GM19467 (cell line): ENCODE measurements at regions not wholly inside any gene's neighbourhood (a gene's known extent, or its start where the extent isn't known, plus 50 kb on each side); places are given as distances from the start of the nearest gene placed in this dataset.

ENCODE experiments used
- ATAC-seq: cut with Tn5 transposase; IDR thresholded peaks from one replicate; pipeline ENCODE4 v1.9.1; 2021; ENCODE audit warnings: mild to moderate bottlenecking, moderate library complexity; ENCODE audit not compliant: unreplicated experiment

DNA sequence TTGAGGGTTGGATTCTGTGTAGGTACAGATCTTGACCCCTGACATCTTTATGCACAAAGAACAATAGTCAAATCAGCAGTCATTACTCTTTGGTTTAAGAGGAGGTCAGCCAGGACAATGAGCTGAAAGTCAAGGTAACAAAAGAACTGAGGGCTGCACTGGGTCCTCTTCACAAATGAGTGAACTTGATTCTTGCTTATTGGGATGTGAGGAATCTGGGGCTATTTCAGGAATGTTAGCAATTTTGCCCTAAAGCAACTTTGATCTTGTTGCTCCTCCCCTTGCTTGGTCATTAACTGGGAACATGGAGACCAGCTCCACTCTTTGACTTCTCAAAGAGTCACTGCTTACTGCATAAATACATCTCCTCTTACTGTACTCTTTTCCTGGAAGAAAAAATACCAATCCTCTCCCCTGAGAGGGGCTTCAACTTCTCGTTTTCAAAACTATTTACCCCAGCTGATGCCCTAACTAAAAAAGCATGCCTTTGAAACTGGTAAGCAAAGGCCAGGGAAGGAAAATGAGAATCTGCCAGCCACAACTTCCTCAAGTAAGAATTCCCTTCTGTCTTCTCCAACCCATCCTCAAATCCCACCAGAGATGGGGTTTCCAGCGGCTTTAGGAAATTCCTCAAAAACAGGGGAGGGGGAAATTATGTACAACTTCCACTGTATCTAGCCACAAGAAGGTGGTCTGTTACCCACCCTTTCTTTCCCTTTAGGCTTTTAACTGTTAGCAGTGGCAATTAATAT, 368.3 kb downstream of the ENC1 start:
- no peak for ATAC-seq

GRCh38 chr5:74268297-74268696, 372.2 kb downstream of the ENC1 start:
- no peak for ATAC-seq

- ATAC-seq: no peak
Observed at GRCh38 chr5:74266836-74267235, 373.7 kb downstream of the ENC1 start.

- no peak for ATAC-seq
Observed at GRCh38 chr5:74266132-74266531, 374.4 kb downstream of the ENC1 start.

GRCh38 chr5:74262544-74263207, 377.9 kb downstream of the ENC1 start:
- ATAC-seq: no peak

- ATAC-seq: no peak
Observed at GRCh38 chr5:74261866-74262265, 378.7 kb downstream of the ENC1 start.

DNA sequence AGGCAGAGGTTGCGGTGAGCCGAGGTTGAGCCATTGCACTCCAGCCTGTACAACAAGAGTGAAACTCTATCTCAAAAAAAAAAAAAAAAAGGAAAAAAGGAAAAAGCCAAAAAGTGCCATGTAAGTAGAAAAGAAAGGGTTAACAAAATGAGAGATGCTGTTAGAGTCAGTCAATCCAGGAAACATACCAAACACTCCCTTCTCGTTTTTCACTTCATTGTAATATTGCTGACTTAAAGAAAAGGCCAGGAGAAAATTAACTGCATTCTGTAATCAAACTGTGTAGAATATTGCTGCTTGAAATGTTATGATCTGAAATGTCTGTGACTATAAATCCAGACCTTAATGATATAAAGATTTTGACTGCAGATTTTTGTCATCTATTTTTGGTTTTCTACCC, 379.1 kb downstream of the ENC1 start:
- no peak for ATAC-seq

DNA sequence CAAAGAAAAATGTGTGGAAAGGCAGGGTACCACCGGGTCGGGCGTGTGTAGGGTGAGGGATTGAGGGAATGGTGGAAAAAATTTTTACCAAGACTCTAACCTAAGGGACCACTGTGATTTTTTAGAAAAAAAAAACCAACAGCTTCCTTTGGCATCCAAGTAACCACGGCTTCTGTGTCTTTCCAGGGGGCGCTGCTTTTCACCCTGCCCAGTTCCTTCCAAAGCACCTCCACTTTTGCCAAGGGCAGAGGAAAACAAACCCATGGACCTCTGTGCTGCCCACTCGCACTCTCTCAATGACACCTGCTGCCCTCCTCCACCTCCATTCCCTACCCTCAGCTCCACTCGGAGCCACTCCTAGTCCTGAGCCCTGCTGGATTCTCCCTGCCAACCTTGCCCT, 381.0 kb downstream of the ENC1 start:
- ATAC-seq: no peak

DNA sequence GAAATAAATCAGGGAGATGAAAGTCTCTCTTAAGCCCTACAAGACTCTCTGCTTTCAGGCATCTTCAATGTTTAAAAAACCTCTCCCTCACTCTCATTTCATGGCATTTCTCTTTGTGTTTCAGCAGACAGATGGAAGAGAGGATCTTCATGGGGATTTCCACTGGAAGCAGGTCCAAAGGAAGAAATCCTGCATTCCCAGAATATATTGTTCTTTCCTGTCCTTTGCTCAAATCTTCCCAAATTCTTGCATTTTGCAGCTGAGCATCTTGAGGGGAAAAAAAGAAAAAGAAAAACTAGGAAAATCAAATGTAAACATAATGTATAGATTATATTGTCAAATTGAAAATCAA, 382.2 kb downstream of the ENC1 start:
- no peak for ATAC-seq

DNA sequence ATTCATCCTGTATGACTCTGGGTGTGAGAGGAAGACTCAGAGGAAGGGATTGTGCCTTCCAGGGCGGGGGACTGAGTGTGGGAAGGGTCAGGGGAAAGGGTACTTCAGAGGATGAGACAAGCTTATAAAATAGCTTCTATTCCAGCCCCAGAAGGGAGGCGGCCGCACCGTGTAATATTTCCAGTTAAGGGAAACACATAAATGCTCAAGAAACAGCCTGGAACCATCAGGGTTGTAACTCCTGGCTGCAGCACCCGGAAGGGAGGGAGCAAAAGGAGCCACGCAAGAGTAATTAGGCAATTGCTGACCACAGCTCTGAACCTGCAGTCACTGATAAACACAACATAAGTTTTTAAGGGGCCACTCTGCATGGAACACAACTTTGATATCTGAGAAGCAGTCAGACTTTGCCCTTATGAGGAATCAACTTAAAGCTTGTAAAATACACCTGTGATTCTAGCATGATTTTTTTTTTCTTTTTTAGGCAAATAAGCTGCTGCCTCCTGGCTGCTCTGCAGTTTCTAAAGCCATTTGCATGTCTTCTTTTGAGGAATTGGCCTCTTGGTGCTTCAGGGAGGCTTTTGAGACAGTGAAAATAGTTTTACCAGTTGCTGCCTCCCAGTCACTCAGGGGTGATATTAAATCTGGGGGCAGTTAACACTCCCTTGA, 382.7 kb downstream of the ENC1 start:
- no peak for ATAC-seq

DNA sequence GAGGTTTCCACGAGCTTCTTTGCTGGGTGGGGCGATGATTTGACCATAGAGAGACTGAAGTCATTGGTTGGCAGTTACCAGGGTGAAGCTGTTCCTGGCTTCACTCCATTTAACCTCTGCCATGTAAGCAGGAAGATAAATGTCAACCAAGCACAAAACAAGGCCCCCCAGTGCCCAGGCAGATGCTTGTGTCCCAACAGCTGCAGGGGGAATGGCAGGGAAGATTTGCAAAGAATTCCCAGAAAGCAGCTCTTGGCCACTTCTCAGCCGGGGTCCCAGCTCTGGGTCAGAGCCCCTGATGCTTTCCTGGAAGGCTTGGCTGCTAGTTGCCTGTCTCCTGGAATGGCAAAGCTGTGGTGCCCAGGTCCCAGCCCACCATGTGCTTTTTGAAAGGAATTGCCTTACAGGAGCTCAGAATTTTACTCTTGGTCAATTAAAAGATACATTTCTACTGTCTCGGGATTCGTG, 383.4 kb downstream of the ENC1 start:
- ATAC-seq: no peak

DNA sequence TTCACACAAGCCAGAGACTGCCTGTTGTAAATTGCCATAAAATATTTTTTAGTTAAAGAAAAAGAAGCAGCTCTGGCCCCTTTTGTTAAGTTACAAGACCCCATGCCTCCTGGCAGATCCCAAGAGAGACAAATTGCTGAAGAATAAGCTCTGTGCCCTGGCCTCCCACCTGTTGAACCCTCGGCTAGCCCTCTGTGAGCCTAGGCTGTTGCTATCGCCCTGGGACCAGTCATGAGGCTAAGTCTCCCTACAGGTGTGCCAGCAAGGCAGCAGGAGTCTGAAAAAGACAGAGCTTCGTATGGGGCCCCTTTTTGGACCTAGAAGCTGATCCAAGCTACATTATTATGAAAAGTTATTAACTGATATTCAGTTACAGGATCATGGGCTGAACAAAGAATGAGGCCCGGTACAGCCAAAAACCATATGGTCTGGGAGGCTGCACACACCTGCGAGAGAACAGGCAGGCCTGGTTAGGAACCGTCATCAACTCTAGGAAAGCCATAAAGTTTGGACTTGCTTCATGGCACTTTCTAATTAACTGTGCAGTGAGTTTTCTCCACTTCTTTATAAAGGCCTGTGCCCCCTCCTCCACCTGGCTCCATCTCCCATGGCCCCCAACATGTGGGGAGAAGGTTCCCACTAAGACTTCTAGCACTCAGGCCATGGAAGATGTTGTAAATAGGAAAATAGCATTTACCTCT, 384.7 kb downstream of the ENC1 start:
- no peak for ATAC-seq

- ATAC-seq: no peak
Observed at GRCh38 chr5:74254257-74254656, 386.3 kb downstream of the ENC1 start.

DNA sequence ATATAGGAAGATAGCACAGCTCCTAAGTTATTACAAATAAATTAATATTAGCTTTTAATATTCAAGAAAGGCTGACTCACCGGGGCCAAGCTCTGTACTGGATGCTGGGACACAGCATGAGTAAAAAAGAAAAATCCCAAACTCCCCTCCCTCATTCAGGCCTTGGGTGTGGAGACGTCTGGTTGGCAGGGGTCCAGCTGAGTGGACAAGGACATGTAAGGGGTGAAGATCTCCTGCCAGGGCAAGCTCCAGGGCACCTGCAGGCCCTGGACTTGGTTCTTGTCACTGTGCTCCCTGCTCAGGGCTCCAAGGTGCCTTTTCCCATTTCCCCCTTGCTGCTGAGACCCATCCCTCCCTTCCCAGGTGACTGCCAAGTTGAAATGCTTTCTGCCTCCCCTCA, 388.5 kb downstream of the ENC1 start:
- ATAC-seq: no peak

DNA sequence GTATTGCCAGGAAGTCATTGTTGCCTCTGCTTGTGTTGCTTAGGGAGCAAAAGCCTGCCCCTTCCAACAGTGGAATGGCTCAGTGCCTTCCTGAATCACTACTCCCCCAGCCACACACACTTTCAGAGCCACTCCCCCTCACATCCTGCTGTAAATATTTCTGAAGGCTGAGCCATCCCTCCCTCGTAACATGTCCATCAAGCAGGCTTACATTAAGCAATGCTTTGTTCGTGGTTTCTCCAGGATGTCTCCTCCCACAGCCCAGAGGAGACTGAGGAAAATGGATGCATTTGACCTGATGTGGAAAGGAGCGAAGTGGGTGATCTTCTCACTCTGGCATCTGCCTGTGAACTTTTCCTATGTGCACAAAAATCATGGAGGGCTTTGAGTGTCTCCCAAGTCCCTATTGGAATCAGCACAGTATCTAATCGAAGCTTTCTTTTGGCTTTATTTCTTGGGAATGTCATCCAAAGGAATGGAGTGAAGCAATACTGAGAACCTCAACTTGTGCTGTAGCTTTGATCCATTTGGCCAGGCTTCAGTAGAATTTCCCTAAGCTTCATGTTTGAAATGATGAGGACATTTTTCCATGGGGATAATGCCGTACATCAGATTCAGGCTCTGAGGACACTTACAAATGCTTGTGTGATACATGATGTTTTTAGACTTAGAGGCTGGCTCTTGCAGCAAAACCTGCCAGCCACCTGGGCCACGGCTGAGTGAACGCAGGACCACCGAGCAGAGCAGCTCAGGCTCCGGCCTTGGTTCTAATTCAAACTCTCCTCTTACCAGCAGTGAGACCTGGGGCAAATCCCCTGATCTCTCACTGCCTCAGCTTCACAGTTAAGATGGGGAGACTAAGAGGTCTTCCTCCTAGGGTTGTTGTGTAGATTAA, 389.1 kb downstream of the ENC1 start:
- ATAC-seq: no peak

DNA sequence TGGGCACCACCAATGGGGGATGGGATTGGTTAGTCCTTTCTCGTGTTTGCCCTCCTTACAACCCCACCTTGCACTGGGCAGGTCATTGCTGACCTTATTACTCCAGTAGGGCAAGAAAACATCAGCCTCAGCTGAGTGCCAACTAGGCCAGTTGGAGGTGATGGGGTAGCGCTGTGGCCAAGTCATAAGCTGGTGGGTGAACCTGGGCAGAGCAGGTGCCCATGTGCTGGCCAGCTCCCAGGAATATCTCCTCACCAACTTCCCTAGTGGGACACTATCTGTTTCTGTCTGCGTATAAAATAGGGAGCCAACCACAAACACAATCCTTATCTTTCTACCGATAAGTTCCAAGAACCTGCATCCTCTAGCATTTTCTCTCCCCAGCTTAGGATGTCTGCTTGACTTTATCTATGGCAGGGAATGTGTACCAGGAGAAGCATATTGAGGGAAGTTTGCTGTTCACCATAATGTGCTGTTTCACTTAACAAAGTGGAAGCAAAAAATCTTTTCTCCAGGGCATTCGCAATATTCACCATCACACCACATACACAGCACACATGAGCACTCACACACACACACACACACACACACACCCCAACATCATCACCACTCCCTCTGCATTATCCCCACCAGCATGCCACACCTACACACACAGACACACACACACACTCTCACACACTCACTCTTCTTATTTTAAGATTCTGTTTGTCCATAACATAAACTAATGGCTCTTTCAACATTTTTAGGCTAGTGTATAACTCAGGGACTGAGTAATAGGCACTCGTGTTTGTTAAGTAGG, 390.0 kb downstream of the ENC1 start:
- no peak for ATAC-seq

DNA sequence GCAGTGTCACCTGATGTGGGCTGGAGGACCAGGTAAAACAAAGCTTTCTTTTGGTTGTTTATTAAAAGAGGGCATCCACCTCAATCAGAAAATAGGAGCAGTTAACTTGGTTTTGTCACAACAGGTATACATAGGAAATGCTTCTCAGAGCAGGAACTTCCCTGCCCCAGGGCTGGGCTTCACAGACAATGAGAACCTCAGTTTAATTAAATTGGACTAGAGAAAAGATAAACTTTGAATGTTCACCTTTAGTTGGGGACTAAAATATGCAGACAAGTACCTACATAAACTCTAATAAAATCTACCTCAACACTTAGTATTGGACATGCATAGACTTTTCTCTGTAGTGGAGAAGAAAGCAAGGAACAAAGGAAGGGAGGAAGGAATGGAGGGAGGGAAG, 392.0 kb downstream of the ENC1 start:
- no peak for ATAC-seq

GRCh38 chr5:74244406-74244805, 396.1 kb downstream of the ENC1 start:
- no peak for ATAC-seq

DNA sequence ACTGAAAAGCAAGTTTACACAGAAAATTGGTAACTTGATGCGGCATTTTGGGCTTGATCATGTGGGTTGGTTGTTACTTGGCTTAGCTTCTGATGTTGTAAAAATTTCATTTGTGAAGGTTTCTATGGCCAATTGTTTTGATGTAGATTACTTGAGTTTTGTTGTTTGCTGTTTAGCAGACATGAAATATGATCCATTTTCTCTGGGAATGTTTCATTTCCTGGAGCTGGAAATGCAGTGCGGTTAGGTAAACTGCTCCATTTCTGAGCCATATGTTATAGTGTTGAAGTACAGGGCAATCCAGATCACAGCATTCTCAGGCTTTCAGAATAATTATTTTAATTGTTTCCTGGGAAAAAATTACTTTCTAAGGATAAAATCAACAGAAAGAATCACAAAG, 396.9 kb downstream of the ENC1 start:
- no peak for ATAC-seq

GRCh38 chr5:74242516-74242915, 398.0 kb downstream of the ENC1 start:
- ATAC-seq: no peak
